ENCODE measurements at regions not wholly inside any gene's neighbourhood (a gene's known extent, or its start where the extent isn't known, plus 50 kb on each side); places are given as distances from the start of the nearest gene placed in this dataset.

- TF ChIP-seq, protein P1, sequence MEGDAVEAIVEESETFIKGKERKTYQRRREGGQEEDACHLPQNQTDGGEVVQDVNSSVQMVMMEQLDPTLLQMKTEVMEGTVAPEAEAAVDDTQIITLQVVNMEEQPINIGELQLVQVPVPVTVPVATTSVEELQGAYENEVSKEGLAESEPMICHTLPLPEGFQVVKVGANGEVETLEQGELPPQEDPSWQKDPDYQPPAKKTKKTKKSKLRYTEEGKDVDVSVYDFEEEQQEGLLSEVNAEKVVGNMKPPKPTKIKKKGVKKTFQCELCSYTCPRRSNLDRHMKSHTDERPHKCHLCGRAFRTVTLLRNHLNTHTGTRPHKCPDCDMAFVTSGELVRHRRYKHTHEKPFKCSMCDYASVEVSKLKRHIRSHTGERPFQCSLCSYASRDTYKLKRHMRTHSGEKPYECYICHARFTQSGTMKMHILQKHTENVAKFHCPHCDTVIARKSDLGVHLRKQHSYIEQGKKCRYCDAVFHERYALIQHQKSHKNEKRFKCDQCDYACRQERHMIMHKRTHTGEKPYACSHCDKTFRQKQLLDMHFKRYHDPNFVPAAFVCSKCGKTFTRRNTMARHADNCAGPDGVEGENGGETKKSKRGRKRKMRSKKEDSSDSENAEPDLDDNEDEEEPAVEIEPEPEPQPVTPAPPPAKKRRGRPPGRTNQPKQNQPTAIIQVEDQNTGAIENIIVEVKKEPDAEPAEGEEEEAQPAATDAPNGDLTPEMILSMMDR (IDR thresholded peaks at IDR 0.05; ENCODE audit: low read depth, low read length, poor library complexity, severe bottlenecking), result no peak
- TF ChIP-seq EZH2phosphoT487 (IDR thresholded peaks at IDR 0.05; ENCODE audit: borderline replicate concordance, low read length), result no peak
Observed at GRCh38 chr13:105670179-105670990, 865.1 kb downstream of the EFNB2 start.
